WTC11 (cell line): ENCODE measurements at regions not wholly inside any gene's neighbourhood (a gene's known extent, or its start where the extent isn't known, plus 50 kb on each side); places are given as distances from the start of the nearest gene placed in this dataset.

Experiments
- ATAC-seq: fragments of 200-7000 bp; cut with Tn5 transposase; 2 replicates; pipeline ENCODE4 v1.10.0; 2021; ENCODE audit warnings: mild to moderate bottlenecking, moderate library complexity
- CTCF ChIA-PET: fragments of 300-600 bp; sonication (Branson Sonifier 250); formaldehyde crosslinking; loops from one replicate; lab custom pipeline; 2021; ENCODE audit warnings: antibody characterized with exemption; lab: Charles Lee
- POLR2A ChIA-PET: fragments of 350-600 bp; sonication (Branson Sonifier 250); formaldehyde crosslinking; loops from one replicate; lab custom pipeline; 2021; ENCODE audit warnings: antibody characterized with exemption; lab: Charles Lee
- DNase-seq: peaks from one replicate; pipeline ENCODE4 v3.0.0; 2021; ENCODE audit warnings: low spot score
- H3K27ac Mint-ChIP-seq: 2 replicates; pipeline ENCODE4 v1.8.0; 2021; ENCODE audit warnings: mixed read lengths
- H3K27me3 Mint-ChIP-seq: 2 replicates; pipeline ENCODE4 v1.8.0; 2021; ENCODE audit warnings: low read depth, mild to moderate bottlenecking, moderate library complexity, mixed read lengths
- H3K36me3 Mint-ChIP-seq: 2 replicates; pipeline ENCODE4 v1.8.0; 2021; ENCODE audit warnings: mixed read lengths
- H3K4me1 Mint-ChIP-seq: 2 replicates; pipeline ENCODE4 v1.8.0; 2022; ENCODE audit warnings: mixed read lengths
- H3K4me3 Mint-ChIP-seq: 2 replicates; pipeline ENCODE4 v1.8.0; 2021; ENCODE audit warnings: mild to moderate bottlenecking, moderate library complexity, mixed read lengths
- H3K9me3 Mint-ChIP-seq: 2 replicates; pipeline ENCODE4 v1.8.0; 2021; ENCODE audit warnings: mixed read lengths
- ATF1 ChIP-seq: sonication (generic); formaldehyde crosslinking; IDR thresholded peaks from 2 replicates; pipeline ENCODE4 v1.8.1; 2023; ENCODE audit warnings: mild to moderate bottlenecking, moderate library complexity, missing genetic modification reagents
- CREB1 ChIP-seq: sonication (generic); formaldehyde crosslinking; IDR thresholded peaks from 2 replicates; pipeline ENCODE4 v1.8.0; 2023; ENCODE audit warnings: mild to moderate bottlenecking, missing genetic modification reagents
- HMGA2 ChIP-seq: fragments of 250-450 bp; sonication (Bioruptor Pico); IDR thresholded peaks from 2 replicates; pipeline ENCODE4 v1.4.0; 2021; ENCODE audit warnings: mild to moderate bottlenecking, moderate library complexity
- IRF2 ChIP-seq: sonication (generic); formaldehyde crosslinking; IDR thresholded peaks from 2 replicates; pipeline ENCODE4 v1.8.0; 2022; ENCODE audit warnings: low read depth, missing genetic modification reagents, borderline replicate concordance
- MXD4 ChIP-seq: fragments of 250-450 bp; sonication (Bioruptor Pico); IDR thresholded peaks from 2 replicates; pipeline ENCODE4 v1.8.0; 2021; ENCODE audit warnings: mild to moderate bottlenecking, moderate library complexity, borderline replicate concordance
- NR1H2 ChIP-seq: sonication (generic); formaldehyde crosslinking; IDR thresholded peaks from 2 replicates; pipeline ENCODE4 v1.9.0; 2021; ENCODE audit warnings: mild to moderate bottlenecking, moderate library complexity, missing genetic modification reagents
- NR2C2 ChIP-seq: sonication (generic); formaldehyde crosslinking; IDR thresholded peaks from 2 replicates; pipeline ENCODE4 v1.8.0; 2022; ENCODE audit warnings: mild to moderate bottlenecking, missing genetic modification reagents
- RORB ChIP-seq: fragments of 250-450 bp; sonication (Bioruptor Pico); IDR thresholded peaks from 2 replicates; pipeline ENCODE4 v1.9.0; 2021; ENCODE audit warnings: mild to moderate bottlenecking
- ZNF219 ChIP-seq: sonication (generic); formaldehyde crosslinking; IDR thresholded peaks from 2 replicates; pipeline ENCODE4 v1.8.0; 2023; ENCODE audit warnings: missing genetic modification reagents, mild to moderate bottlenecking, borderline replicate concordance
- ZNF263 ChIP-seq: sonication (generic); formaldehyde crosslinking; IDR thresholded peaks from 2 replicates; pipeline ENCODE4 v1.8.1; 2022; ENCODE audit warnings: low read depth, mild to moderate bottlenecking, moderate library complexity, missing genetic modification reagents
- TF ChIP-seq, protein P1 (sequence below): fragments of 250-450 bp; sonication (Bioruptor Pico); IDR thresholded peaks from 2 replicates; pipeline ENCODE4 v1.9.0; 2021; ENCODE audit warnings: mild to moderate bottlenecking
- TF ChIP-seq, protein P2 (sequence below): sonication (generic); formaldehyde crosslinking; IDR thresholded peaks from 2 replicates; pipeline ENCODE4 v1.8.1; 2023; ENCODE audit warnings: mild to moderate bottlenecking, missing genetic modification reagents
- TF ChIP-seq, protein P3 (sequence below): sonication (generic); formaldehyde crosslinking; IDR thresholded peaks from 2 replicates; pipeline ENCODE4 v1.8.1; 2022; ENCODE audit warnings: mild to moderate bottlenecking, moderate library complexity, missing genetic modification reagents
- TF ChIP-seq, protein P4 (sequence below): sonication (generic); formaldehyde crosslinking; IDR thresholded peaks from 2 replicates; pipeline ENCODE4 v1.8.1; 2022; ENCODE audit warnings: low read depth, missing genetic modification reagents, borderline replicate concordance
- TF ChIP-seq, protein P5 (sequence below): fragments of 250-450 bp; sonication (Bioruptor Pico); IDR thresholded peaks from 2 replicates; pipeline ENCODE4 v1.8.0; 2021; ENCODE audit warnings: mild to moderate bottlenecking
- TF ChIP-seq, protein P6 (sequence below): sonication (generic); formaldehyde crosslinking; IDR thresholded peaks from 2 replicates; pipeline ENCODE4 v1.8.1; 2022; ENCODE audit warnings: low read depth, mild to moderate bottlenecking, moderate library complexity, missing genetic modification reagents, borderline replicate concordance

DNA sequence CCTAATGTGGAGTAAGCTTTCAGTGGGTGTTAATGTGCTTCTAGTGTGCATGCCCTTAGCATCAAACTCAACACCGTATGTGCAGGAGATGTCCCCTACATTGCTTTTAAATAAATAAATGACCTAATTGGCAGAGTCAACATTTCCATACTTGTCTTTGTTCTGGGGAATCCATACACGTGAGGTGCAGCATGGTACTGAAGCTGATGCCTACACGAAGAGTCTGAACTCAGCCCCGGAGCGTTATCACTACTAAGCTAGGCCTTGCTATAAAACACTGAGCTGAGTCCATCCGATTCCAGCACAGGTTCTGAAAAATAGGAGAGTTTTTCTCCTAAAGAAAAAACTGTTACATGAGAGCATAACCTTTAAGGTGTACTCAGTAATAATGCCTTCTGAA lies 125.0 kb upstream of the DYRK2 start (continued):
- TF ChIP-seq ZNF263 (CRISPR knock-in tag) (no peak), ZNF219 (no peak), RORB (CRISPR knock-in tag) (no peak), ATF1 (CRISPR knock-in tag) (no peak)
- TF ChIP-seq, protein P1, sequence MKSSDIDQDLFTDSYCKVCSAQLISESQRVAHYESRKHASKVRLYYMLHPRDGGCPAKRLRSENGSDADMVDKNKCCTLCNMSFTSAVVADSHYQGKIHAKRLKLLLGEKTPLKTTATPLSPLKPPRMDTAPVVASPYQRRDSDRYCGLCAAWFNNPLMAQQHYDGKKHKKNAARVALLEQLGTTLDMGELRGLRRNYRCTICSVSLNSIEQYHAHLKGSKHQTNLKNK (CRISPR knock-in tag): no peak

DNA sequence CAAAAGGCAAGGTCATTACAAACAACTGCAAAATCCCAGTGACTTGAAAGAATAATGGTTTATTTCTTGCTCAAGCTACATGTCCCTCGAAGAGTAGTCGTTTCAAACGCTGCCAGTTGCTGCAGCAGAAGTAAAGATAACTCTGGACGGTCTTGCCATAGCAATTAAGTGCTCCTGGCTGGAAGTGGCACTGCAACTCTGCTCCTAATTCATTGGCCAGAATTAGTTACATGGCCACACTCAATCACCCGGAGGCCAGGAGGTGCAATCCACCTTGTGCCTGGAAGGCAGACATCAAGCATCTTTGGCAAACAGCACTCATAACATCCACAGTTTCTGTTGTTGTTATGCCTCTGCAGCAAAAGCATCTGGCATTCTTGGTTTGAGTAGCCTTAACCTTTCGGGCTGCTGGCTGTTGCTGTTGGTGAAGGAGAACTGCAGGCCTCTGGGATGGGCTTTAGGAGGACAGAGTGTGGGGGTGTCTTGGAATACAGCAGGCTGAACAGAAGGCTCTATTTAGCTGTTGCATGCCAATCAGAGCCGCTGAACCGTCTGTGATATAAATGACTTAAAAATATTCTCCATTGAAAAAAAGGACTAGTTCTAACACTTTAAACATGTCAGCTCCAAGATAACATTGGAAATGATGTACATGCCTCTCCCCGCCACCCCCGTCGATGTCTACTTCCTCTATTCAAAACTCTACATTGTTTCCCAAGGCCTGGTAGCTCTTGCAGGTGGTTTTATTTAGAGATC lies 123.5 kb upstream of the DYRK2 start:
- ATAC-seq (peak; percentile 62), DNase-seq (no peak)
- Mint-ChIP-seq H3K4me3 (no peak overlapping the region), H3K36me3 (no peaks in the 10 kb centered on the region), H3K9me3 (no peaks in the 10 kb centered on the region), H3K4me1 (peaks cover 65% of the 10 kb centered on the region), H3K27me3 (peaks cover 4% of the 10 kb centered on the region), H3K27ac (peak overlapping the region; percentile 54)
- ChIA-PET POLR2A (interaction anchor here (1.0 kb wide), 1 partner anchor 9 kb away, joined by 3 read pairs; no protein-coding TSS in a partner anchor), CTCF (interaction anchor here (0.5 kb wide), 1 partner anchor 169 kb away, joined by 6 read pairs; no protein-coding TSS in a partner anchor)
- TF ChIP-seq, protein P2, sequence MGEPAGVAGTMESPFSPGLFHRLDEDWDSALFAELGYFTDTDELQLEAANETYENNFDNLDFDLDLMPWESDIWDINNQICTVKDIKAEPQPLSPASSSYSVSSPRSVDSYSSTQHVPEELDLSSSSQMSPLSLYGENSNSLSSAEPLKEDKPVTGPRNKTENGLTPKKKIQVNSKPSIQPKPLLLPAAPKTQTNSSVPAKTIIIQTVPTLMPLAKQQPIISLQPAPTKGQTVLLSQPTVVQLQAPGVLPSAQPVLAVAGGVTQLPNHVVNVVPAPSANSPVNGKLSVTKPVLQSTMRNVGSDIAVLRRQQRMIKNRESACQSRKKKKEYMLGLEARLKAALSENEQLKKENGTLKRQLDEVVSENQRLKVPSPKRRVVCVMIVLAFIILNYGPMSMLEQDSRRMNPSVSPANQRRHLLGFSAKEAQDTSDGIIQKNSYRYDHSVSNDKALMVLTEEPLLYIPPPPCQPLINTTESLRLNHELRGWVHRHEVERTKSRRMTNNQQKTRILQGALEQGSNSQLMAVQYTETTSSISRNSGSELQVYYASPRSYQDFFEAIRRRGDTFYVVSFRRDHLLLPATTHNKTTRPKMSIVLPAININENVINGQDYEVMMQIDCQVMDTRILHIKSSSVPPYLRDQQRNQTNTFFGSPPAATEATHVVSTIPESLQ (CRISPR knock-in tag): no peak
- TF ChIP-seq IRF2: no peak
- no peak for TF ChIP-seq NR2C2 (CRISPR knock-in tag)
- TF ChIP-seq, protein P3, sequence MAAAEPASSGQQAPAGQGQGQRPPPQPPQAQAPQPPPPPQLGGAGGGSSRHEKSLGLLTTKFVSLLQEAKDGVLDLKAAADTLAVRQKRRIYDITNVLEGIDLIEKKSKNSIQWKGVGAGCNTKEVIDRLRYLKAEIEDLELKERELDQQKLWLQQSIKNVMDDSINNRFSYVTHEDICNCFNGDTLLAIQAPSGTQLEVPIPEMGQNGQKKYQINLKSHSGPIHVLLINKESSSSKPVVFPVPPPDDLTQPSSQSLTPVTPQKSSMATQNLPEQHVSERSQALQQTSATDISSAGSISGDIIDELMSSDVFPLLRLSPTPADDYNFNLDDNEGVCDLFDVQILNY: no peak
- no peak for TF ChIP-seq HMGA2
- TF ChIP-seq, protein P4, sequence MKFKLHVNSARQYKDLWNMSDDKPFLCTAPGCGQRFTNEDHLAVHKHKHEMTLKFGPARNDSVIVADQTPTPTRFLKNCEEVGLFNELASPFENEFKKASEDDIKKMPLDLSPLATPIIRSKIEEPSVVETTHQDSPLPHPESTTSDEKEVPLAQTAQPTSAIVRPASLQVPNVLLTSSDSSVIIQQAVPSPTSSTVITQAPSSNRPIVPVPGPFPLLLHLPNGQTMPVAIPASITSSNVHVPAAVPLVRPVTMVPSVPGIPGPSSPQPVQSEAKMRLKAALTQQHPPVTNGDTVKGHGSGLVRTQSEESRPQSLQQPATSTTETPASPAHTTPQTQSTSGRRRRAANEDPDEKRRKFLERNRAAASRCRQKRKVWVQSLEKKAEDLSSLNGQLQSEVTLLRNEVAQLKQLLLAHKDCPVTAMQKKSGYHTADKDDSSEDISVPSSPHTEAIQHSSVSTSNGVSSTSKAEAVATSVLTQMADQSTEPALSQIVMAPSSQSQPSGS (CRISPR knock-in tag): no peak
- TF ChIP-seq MXD4 (CRISPR knock-in tag): no peak
- TF ChIP-seq NR1H2 (CRISPR knock-in tag): no peak

DNA sequence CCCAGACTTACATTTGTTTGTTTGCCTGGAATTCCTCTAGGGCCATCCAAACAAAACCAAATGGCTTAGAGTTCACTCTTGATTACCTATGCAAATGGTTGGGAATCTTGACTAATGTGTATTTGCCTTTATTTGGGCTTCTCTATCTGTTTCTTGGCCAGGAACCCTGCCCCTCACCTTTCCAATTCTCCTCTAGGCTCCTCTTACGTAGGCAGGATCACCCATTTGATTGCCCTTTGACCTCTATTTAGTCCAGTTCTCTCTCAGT lies 123.0 kb upstream of the DYRK2 start:
- DNase-seq: no peak
- ChIA-PET CTCF (interaction anchor here (0.5 kb wide), 1 partner anchor 169 kb away, joined by 6 read pairs; no protein-coding TSS in a partner anchor), POLR2A (interaction anchor here (1.0 kb wide), 1 partner anchor 9 kb away, joined by 3 read pairs; no protein-coding TSS in a partner anchor)
- peak overlapping the region; percentile 54 for H3K27ac Mint-ChIP-seq
- H3K9me3 Mint-ChIP-seq: no peaks in the 10 kb centered on the region
- H3K4me3 Mint-ChIP-seq: no peak overlapping the region
- H3K27me3 Mint-ChIP-seq: peaks cover 4% of the 10 kb centered on the region
- no peaks in the 10 kb centered on the region for H3K36me3 Mint-ChIP-seq
- ATAC-seq: peak; percentile 80
- peaks cover 63% of the 10 kb centered on the region for H3K4me1 Mint-ChIP-seq
- TF ChIP-seq, protein P5, sequence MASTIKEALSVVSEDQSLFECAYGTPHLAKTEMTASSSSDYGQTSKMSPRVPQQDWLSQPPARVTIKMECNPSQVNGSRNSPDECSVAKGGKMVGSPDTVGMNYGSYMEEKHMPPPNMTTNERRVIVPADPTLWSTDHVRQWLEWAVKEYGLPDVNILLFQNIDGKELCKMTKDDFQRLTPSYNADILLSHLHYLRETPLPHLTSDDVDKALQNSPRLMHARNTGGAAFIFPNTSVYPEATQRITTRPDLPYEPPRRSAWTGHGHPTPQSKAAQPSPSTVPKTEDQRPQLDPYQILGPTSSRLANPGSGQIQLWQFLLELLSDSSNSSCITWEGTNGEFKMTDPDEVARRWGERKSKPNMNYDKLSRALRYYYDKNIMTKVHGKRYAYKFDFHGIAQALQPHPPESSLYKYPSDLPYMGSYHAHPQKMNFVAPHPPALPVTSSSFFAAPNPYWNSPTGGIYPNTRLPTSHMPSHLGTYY (CRISPR knock-in tag): no peak
- TF ChIP-seq, protein P6, sequence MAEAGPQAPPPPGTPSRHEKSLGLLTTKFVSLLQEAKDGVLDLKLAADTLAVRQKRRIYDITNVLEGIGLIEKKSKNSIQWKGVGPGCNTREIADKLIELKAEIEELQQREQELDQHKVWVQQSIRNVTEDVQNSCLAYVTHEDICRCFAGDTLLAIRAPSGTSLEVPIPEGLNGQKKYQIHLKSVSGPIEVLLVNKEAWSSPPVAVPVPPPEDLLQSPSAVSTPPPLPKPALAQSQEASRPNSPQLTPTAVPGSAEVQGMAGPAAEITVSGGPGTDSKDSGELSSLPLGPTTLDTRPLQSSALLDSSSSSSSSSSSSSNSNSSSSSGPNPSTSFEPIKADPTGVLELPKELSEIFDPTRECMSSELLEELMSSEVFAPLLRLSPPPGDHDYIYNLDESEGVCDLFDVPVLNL (CRISPR knock-in tag): no peak
- TF ChIP-seq CREB1: no peak
